ENCODE measurements at regions not wholly inside any gene's neighbourhood (a gene's known extent, or its start where the extent isn't known, plus 50 kb on each side); places are given as distances from the start of the nearest gene placed in this dataset.

GRCh38 chr3:193053046-193053435, 135.4 kb upstream of the MB21D2 start:
- TF ChIP-seq EZH2 (IDR thresholded peaks at IDR 0.05; ENCODE audit: insufficient read depth, poor library complexity, severe bottlenecking) (no peak), EZH2phosphoT487 (IDR thresholded peaks at IDR 0.05; ENCODE audit: insufficient read depth, low read depth) (no peak)
